Parathyroid adenoma (tissue), 2 donors: ENCODE measurements at regions not wholly inside any gene's neighbourhood (a gene's known extent, or its start where the extent isn't known, plus 50 kb on each side); places are given as distances from the start of the nearest gene placed in this dataset.

ENCODE experiments used
- H2AFZ ChIP-seq: fragments of 300-600 bp; sonication (generic); one replicate; pipeline ENCODE4 v1.7.0; 2017; ENCODE audit warnings: antibody characterized with exemption, mild to moderate bottlenecking
- H3K27ac ChIP-seq: fragments of 300-600 bp; sonication (generic); one replicate; pipeline ENCODE4 v1.7.0; 2017
- H3K27me3 ChIP-seq: fragments of 300-600 bp; sonication (generic); one replicate; pipeline ENCODE4 v1.7.0; 2017; ENCODE audit warnings: low read length; ENCODE audit not compliant: control insufficient read depth, insufficient read depth
- H3K36me3 ChIP-seq: fragments of 300-600 bp; sonication (generic); one replicate; pipeline ENCODE4 v1.7.0; 2017; ENCODE audit warnings: low read length; ENCODE audit not compliant: control insufficient read depth, insufficient read depth
- H3K4me1 ChIP-seq: fragments of 300-600 bp; sonication (generic); one replicate; pipeline ENCODE4 v1.7.0; 2017; ENCODE audit warnings: control low read depth
- H3K4me2 ChIP-seq: fragments of 300-600 bp; sonication (generic); one replicate; pipeline ENCODE4 v1.7.0; 2017; ENCODE audit warnings: low read length
- H3K4me3 ChIP-seq: fragments of 300-600 bp; sonication (generic); one replicate; pipeline ENCODE4 v1.7.0; 2017; ENCODE audit warnings: low read depth, low read length
- H3K79me2 ChIP-seq: fragments of 300-600 bp; sonication (generic); one replicate; pipeline ENCODE4 v1.7.0; 2017; ENCODE audit warnings: control low read depth
- H3K9ac ChIP-seq: fragments of 300-600 bp; sonication (generic); one replicate; pipeline ENCODE4 v1.7.0; 2017; ENCODE audit warnings: mild to moderate bottlenecking
- H3K9me3 ChIP-seq: fragments of 300-600 bp; sonication (generic); one replicate; pipeline ENCODE4 v1.7.0; 2017; ENCODE audit warnings: low read length; ENCODE audit not compliant: control insufficient read depth
- CTCF ChIP-seq: fragments of 300-600 bp; sonication (generic); IDR thresholded peaks from one replicate; pipeline ENCODE4 v1.7.0; 2017; ENCODE audit warnings: antibody characterized with exemption, mild to moderate bottlenecking
- donor health status: primary hyperparathyroidism.

GRCh38 chr6:100126790-100127484, 132.9 kb upstream of the MCHR2 start:
- no peak overlapping the region for H3K27ac ChIP-seq
- no peaks in the 10 kb centered on the region for H3K27me3 ChIP-seq
- H3K4me1 ChIP-seq: no peaks in the 10 kb centered on the region
- H3K4me2 ChIP-seq: no peak overlapping the region
- no peak overlapping the region for H3K4me3 ChIP-seq
- no peaks in the 10 kb centered on the region for H3K9me3 ChIP-seq
- H3K79me2 ChIP-seq: no peaks in the 10 kb centered on the region
- no peak for TF ChIP-seq CTCF
- H3K9ac ChIP-seq: no peak overlapping the region
- H3K36me3 ChIP-seq: no peaks in the 10 kb centered on the region
- no peak overlapping the region for H2AFZ ChIP-seq

- H3K27ac ChIP-seq: no peak overlapping the region
- H3K4me3 ChIP-seq: no peak overlapping the region
- H3K4me2 ChIP-seq: no peak overlapping the region
- no peak overlapping the region for H3K9ac ChIP-seq
- H3K36me3 ChIP-seq: no peaks in the 10 kb centered on the region
- no peaks in the 10 kb centered on the region for H3K79me2 ChIP-seq
- no peaks in the 10 kb centered on the region for H3K4me1 ChIP-seq
- TF ChIP-seq CTCF: no peak
- H2AFZ ChIP-seq: no peak overlapping the region
- H3K27me3 ChIP-seq: no peaks in the 10 kb centered on the region
- H3K9me3 ChIP-seq: no peaks in the 10 kb centered on the region
These were observed 128.0 kb upstream of the MCHR2 start for GRCh38 chr6:100121854-100122609.

GRCh38 chr6:100119261-100119660, 125.2 kb upstream of the MCHR2 start:
- H3K9me3 ChIP-seq: no peaks in the 10 kb centered on the region
- no peak overlapping the region for H3K27ac ChIP-seq
- no peaks in the 10 kb centered on the region for H3K79me2 ChIP-seq

GRCh38 chr6:100118301-100118700, 124.3 kb upstream of the MCHR2 start:
- no peak overlapping the region for H2AFZ ChIP-seq
- no peaks in the 10 kb centered on the region for H3K36me3 ChIP-seq
- TF ChIP-seq CTCF: no peak
- no peak overlapping the region for H3K4me3 ChIP-seq
- no peak overlapping the region for H3K4me2 ChIP-seq
- no peaks in the 10 kb centered on the region for H3K27me3 ChIP-seq
- H3K4me1 ChIP-seq: no peaks in the 10 kb centered on the region
- no peaks in the 10 kb centered on the region for H3K9me3 ChIP-seq
- no peak overlapping the region for H3K27ac ChIP-seq
- H3K9ac ChIP-seq: no peak overlapping the region
- H3K79me2 ChIP-seq: no peaks in the 10 kb centered on the region

More at GRCh38 chr6:100119261-100119660, 125.2 kb upstream of the MCHR2 start:
- Histone ChIP-seq H3K4me2 (no peak overlapping the region), H2AFZ (no peak overlapping the region), H3K27me3 (no peaks in the 10 kb centered on the region), H3K9ac (no peak overlapping the region), H3K36me3 (no peaks in the 10 kb centered on the region), H3K4me1 (no peaks in the 10 kb centered on the region), H3K4me3 (no peak overlapping the region)
- no peak for TF ChIP-seq CTCF
